ENCODE measurements at regions not wholly inside any gene's neighbourhood (a gene's known extent, or its start where the extent isn't known, plus 50 kb on each side); places are given as distances from the start of the nearest gene placed in this dataset.

- 45 to 68% methylated on average over 1 of the region's 1 CpG for WGBS, 2 donors
- no peaks in the 10 kb centered on the region for H3K9me3 ChIP-seq
- no peak for DNase-seq
- no peak overlapping the region for H3K27ac ChIP-seq
- no peak for ATAC-seq
- no peak for TF ChIP-seq CTCF (IDR thresholded peaks at IDR 0.05)
- H3K36me3 ChIP-seq: no peaks in the 10 kb centered on the region
- H3K27me3 ChIP-seq: no peaks in the 10 kb centered on the region
- FAIRE-seq: no peak
- H3K4me1 ChIP-seq: no peaks in the 10 kb centered on the region
- no peak overlapping the region for H3K4me3 ChIP-seq
- intact Hi-C loops (cut with DNase I): no loop called here
Observed at GRCh38 chrX:859329-859728, 228.7 kb downstream of the SHOX start.

GRCh38 chrX:858542-859078 lies 228.0 kb downstream of the SHOX start:
- Histone ChIP-seq H3K27ac (no peak overlapping the region), H3K27me3 (no peaks in the 10 kb centered on the region), H3K4me3 (no peak overlapping the region), H3K36me3 (no peaks in the 10 kb centered on the region), H3K9me3 (no peaks in the 10 kb centered on the region), H3K4me1 (no peaks in the 10 kb centered on the region)
- ATAC-seq: no peak
- 59 to 84% methylated on average over 1 of the region's 1 CpG for WGBS, 2 donors
- no peak for TF ChIP-seq CTCF (IDR thresholded peaks at IDR 0.05)
- no peak for DNase-seq
- intact Hi-C loops (cut with DNase I): no loop called here
- no peak for FAIRE-seq

GRCh38 chrX:857376-857775 lies 226.8 kb downstream of the SHOX start:
- no peak for FAIRE-seq
- TF ChIP-seq CTCF (IDR thresholded peaks at IDR 0.05): no peak
- Histone ChIP-seq H3K4me3 (no peak overlapping the region), H3K27ac (no peak overlapping the region), H3K27me3 (no peaks in the 10 kb centered on the region), H3K36me3 (no peaks in the 10 kb centered on the region), H3K9me3 (no peaks in the 10 kb centered on the region), H3K4me1 (no peaks in the 10 kb centered on the region)
- DNase-seq: no peak
- 66 to 73% methylated on average over 5 of the region's 5 CpGs for WGBS, 2 donors
- intact Hi-C loops (cut with DNase I): no loop called here
- ATAC-seq: no peak

- DNase-seq: no peak
- Histone ChIP-seq H3K4me1 (no peaks in the 10 kb centered on the region), H3K27me3 (no peaks in the 10 kb centered on the region), H3K36me3 (no peaks in the 10 kb centered on the region), H3K9me3 (no peaks in the 10 kb centered on the region), H3K27ac (no peak overlapping the region), H3K4me3 (no peak overlapping the region)
- 39 to 60% methylated on average over 14 of the region's 14 CpGs for WGBS, 2 donors
- ATAC-seq: no peak
- intact Hi-C loops (cut with DNase I): no loop called here
- no peak for FAIRE-seq
- no peak for TF ChIP-seq CTCF (IDR thresholded peaks at IDR 0.05)
Observed at GRCh38 chrX:856566-857290, 226.1 kb downstream of the SHOX start.

- FAIRE-seq (no peak), ATAC-seq (no peak), DNase-seq (no peak)
- Histone ChIP-seq H3K27ac (no peak overlapping the region), H3K9me3 (no peaks in the 10 kb centered on the region), H3K4me1 (no peaks in the 10 kb centered on the region), H3K4me3 (no peak overlapping the region), H3K36me3 (no peaks in the 10 kb centered on the region), H3K27me3 (no peaks in the 10 kb centered on the region)
- no peak for TF ChIP-seq CTCF (IDR thresholded peaks at IDR 0.05)
- intact Hi-C loops (cut with DNase I): no loop called here
- WGBS, 2 donors: 77 to 81% methylated on average over 7 of the region's 7 CpGs
Observed at GRCh38 chrX:853304-853703, 222.7 kb downstream of the SHOX start.
